NCI-H1092 (cell line): ENCODE measurements at regions not wholly inside any gene's neighbourhood (a gene's known extent, or its start where the extent isn't known, plus 50 kb on each side); places are given as distances from the start of the nearest gene placed in this dataset.
"Not testable (repeated sequence)": the region's sequence is repeated elsewhere in the genome, so short reads cannot be mapped to it uniquely, and the experiment has no call there.

Experiments used
- DNase-seq: peaks from one replicate; lab custom pipeline; 2025; lab: John Stamatoyannopoulos, UW

- no peak for DNase-seq
Observed at GRCh38 chr16:65268331-65268730, 146.5 kb upstream of the CDH11 start.

DNA sequence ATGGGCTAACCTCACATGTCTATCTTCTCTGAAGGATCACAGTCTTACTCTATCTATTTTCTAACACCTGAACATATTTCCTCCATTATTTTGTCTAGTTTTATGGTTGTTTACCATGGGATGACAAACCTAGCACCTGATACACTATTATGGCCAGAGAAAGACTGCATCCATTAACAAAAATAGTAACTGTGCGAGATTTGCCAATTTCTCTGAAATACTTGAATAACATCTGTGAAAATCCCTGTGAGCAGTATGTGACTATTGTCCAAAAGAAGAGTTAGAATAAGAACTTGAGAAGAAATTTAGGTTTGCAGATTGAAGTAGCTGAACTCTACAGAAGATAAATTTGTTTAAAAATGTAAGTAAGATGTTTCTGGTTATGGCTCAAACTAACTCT is 142.0 kb upstream of the CDH11 start:
- DNase-seq = no peak

- no peak for DNase-seq
Observed at GRCh38 chr16:65260746-65261145, 138.9 kb upstream of the CDH11 start.

- no peak for DNase-seq
Observed at GRCh38 chr16:65254144-65254543, 132.3 kb upstream of the CDH11 start.

DNA sequence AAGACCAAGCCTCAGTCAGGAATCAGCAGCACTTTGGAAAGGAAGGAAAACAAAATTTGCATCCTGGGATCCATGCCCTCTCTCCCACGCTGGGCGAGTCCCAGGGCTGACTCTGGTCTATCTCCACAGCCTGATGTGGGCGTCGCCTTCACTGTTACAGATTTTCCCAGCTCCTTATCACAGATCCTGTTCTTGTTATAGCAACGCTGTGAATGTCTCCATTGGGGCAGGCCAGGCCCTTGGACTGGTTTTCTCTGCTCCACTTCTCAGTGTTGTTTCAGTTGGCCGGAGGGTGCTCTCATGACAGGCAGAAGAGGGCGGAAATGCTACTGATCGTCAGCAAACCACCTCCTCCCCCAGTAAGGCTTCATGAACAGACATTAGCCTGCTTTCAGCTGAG is 127.9 kb upstream of the CDH11 start:
- DNase-seq = no peak

GRCh38 chr16:65244787-65245186 is 122.9 kb upstream of the CDH11 start:
- no peak for DNase-seq

DNA sequence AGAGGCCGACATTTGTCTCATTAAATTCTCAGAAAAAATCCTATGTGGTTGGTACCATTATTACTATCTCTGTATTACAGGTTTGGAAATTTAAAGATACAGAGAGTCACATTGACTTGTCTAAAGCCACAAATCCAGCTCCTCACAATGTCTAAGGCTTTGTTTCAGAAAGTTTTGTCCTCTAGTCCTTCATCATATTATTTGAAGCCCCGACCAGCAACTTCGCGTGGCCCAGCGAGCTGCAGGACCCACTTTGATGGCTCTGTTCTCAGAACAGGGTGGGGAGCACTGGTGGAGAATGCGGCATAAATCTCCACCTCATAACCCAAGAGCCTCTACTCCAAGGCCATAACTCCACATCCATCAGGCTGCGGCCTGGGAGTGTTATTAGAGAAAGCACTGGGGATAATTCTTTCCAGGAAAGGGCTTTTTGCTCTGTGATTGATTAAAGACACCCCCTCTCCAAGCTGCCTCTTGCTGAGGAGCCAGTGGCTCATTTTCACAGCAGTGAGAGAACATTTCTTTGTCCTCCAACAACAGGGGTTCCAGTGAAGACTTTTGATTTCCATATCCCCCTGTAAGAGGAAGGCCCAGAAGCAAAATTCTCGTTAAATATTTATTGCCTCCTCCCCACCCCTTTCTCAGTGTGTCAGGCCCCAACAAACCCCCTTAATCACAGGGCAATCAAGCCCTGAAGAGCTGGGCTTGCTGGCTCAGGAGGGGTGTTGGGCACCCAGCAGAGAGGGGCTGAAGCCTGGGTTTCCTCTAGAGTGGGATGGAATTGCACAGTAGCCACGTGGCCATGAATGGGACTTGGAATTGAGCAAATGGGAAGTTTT is 113.7 kb upstream of the CDH11 start:
- no peak for DNase-seq

- DNase-seq = not testable (repeated sequence)
Observed at GRCh38 chr16:65234721-65235320, 113.0 kb upstream of the CDH11 start.

GRCh38 chr16:65229191-65229662 is 107.4 kb upstream of the CDH11 start:
- no peak for DNase-seq

DNA sequence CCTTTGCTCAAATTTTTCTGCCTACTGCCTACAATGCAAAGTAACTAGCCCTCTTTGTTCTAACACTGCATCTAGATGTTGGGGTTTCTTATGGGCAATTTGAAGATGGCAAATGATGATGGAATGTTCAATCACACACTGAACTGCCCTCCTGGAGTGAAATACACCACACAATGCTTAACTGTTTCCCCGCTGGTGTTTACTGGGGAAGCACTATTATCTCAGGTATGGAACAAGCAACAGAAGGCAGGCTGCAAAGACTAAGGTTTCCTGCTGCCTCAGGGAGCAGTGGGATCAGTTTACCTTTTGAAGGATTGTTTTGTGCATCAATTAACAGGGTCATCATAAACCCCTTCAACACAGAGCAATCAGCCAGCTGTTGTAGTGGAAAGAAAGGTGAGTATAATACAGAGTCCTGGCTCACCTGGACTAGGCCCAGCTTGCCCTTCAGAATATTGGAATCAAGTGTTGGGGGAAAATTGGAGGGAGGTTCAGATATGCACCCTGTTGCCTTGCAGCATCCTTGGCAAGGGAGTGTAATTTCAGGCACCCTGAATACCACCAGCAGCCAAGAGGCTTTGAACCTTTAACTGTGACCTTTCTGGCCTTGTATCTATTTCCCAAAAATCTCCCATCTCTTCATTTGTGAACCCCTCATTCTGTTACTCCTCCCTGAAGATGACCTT is 105.4 kb upstream of the CDH11 start:
- DNase-seq = no peak

GRCh38 chr16:65226077-65226476 is 104.2 kb upstream of the CDH11 start:
- no peak for DNase-seq

DNA sequence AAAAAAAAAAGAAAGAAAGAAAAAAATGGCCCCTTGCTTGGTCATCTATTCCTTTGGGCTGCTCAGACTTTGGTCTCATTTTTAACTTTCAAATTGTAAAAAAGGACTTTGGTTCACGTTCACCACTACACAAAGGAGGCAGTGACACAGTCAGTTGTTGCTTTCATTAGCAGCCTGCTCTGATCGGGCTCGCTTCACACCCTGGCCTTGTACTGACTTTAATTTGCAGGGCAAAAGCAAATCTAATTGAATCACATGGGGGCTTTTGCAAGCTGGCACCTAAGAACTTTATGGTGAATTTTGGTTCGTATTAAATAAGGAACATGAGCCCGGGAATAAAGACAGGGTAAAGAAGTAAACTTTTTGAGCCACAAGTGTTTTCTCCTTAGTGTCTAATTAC is 103.6 kb upstream of the CDH11 start:
- no peak for DNase-seq

GRCh38 chr16:65224994-65225393 is 103.1 kb upstream of the CDH11 start:
- DNase-seq = no peak

- no peak for DNase-seq
Observed at GRCh38 chr16:65224471-65224870, 102.6 kb upstream of the CDH11 start.

GRCh38 chr16:65223335-65223734 is 101.5 kb upstream of the CDH11 start:
- no peak for DNase-seq

- no peak for DNase-seq
Observed at GRCh38 chr16:65222536-65222935, 100.7 kb upstream of the CDH11 start.

- DNase-seq = no peak
Observed at GRCh38 chr16:65222049-65222448, 100.2 kb upstream of the CDH11 start.

- no peak for DNase-seq
Observed at GRCh38 chr16:65219786-65220185, 97.9 kb upstream of the CDH11 start.

DNA sequence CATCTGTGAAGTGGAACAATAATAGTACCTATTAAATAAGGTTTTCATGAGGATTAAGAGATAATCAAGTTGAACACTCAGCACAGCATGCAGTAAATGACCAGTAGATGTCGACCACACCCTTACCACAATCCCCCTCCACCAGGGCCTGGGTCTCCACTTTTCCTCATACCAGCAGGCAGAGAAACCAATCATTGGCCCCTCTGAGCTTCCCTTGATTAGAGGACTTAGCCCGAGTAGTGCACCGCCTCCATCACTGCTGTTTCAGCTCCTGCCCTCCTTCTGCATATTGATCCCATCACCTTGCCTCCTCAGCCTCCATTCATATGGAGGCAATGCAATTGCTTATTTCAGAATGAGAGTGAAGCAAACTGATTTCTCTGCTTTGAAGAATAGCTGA is 96.5 kb upstream of the CDH11 start:
- no peak for DNase-seq

GRCh38 chr16:65213866-65214595 is 92.2 kb upstream of the CDH11 start:
- no peak for DNase-seq

GRCh38 chr16:65212791-65213190 is 90.9 kb upstream of the CDH11 start:
- no peak for DNase-seq

GRCh38 chr16:65212240-65212639 is 90.4 kb upstream of the CDH11 start:
- DNase-seq = no peak
